ENCODE measurements at regions not wholly inside any gene's neighbourhood (a gene's known extent, or its start where the extent isn't known, plus 50 kb on each side); places are given as distances from the start of the nearest gene placed in this dataset.
"Not testable (repeated sequence)": the region's sequence is repeated elsewhere in the genome, so short reads cannot be mapped to it uniquely, and the experiment has no call there.

DNA sequence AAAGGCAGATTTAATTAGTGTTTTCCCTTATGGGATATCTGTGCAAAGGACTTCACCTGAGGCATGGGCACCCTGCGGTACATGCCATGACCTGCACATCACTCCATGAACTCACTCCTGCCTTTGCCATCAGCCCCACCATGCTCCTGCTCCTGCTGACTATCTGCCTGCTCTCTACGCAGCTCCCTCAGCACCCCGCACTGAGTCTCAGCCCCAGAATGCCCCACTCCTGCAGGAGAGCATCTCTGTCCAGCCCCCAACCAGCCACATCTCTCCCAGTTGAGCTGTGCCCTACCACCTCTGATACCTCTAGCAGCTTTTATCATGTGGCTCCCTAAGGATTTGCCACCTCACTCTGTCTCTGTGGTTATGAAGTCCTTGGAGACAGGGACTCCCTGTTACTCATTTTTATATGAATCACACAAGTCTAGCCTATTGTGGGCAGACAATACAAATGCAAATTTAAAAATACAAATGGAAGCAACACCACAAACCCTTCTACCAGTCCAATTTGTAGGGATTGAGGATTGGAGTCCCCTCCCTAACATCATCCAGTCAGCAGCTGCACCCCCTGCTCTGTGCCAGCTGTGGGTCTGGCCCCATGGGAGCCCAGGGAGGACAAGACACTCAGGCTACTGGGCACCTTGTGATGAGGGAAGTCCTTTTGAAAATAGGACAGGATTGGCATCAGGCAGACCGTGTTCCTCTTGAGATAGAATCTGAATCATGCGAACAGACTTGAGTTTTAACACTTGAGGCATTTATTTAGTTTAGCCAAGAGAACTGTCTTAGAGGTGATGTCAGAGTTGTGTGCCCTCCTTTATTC is 689.6 kb upstream of the HS6ST1 start:
- DNase-seq: no peak

GRCh38 chr2:129008881-129009554 is 690.4 kb upstream of the HS6ST1 start:
- DNase-seq: no peak

DNA sequence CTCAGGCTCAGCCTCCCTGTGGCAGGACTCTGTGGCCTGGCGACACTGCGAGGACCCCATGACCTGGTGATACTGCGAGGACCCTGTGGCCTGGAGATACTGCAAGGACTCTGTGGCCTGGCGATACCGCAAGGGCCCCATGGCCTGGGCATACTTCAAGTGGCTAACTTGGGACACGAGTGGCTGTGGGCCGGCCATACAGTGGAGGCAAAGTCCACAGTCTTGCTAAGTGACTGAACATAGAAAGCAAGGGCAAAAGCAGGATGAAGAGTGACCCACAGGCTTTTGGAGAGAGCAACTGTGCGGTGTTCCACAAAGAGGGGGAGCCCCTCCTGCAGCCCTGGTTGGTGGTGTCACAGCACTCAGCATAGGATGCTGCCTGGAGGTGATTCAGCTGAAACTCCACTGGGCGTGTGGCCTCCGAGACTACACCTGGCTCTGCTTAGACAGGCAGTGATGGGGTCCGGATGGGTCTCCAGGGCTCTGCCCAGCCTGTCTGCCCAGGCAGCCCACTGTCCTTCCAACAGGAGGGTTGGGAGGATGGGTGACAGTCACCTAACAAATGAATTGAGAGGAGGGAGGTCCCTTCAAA is 691.0 kb upstream of the HS6ST1 start:
- no peak for DNase-seq

- DNase-seq: no peak
Observed at GRCh38 chr2:129010262-129010661, 691.6 kb upstream of the HS6ST1 start.

- no peak for DNase-seq
Observed at GRCh38 chr2:129011466-129012061, 692.9 kb upstream of the HS6ST1 start.

- no peak for DNase-seq
Observed at GRCh38 chr2:129014432-129014831, 695.8 kb upstream of the HS6ST1 start.

DNA sequence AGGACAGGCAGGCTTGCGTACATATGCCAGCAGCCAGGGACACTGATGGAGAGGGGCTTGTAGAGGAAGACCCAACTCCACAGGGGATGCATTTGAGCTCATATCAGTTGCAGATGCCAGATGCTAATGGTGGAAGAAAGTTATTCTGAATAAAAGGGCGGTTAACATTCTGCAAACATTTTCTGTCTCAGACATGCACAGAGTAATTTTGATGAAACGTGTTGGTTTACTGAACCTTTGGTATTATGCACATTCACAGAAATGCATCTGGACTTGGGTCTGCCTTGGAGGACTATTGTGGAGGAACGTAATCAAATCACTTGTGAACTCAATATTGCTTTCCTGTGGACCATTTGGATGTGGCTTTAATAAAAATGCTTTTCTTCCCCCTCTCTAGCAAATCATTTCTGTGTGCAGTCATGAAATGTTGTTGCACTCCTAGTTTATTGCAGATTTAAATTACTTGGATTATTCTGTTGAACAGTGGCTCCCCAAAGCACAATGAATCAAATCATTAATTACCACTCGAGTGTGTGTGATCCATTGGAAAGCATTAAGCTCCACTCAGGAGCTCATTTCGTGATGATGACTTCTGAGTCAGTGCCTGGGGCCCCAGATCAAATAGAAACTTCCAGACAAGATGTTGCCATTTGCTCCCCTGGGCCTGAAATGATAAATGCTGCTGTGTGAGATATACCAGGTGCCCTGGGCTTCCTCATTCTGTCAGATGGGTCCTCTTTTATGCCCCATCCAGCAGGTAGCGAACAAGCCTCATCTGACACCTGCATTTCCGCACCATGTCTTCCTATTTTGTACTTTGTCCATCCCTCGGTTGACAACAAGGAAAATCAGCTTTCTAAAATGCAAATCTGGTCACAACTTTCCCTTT is 697.0 kb upstream of the HS6ST1 start:
- DNase-seq: no peak

DNA sequence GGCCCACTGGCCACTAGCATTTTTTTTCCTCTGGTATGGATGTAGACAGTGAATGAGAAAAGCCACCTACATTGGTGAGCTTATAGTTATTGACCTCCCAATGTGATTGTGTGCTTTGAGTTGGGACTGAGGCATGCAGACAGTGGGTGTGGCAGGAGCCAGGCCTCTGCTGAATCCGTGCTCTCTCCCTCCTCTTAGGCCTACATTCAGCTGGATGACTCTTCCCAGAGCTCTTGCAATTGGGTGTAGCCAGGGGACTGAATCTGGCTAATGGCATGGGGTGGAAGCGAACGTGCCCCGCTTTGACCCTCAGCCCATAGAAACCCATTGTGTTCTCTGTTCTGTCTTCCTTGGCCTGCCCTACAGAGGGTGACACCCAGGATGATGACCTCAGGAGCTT is 698.3 kb upstream of the HS6ST1 start:
- DNase-seq: no peak

DNA sequence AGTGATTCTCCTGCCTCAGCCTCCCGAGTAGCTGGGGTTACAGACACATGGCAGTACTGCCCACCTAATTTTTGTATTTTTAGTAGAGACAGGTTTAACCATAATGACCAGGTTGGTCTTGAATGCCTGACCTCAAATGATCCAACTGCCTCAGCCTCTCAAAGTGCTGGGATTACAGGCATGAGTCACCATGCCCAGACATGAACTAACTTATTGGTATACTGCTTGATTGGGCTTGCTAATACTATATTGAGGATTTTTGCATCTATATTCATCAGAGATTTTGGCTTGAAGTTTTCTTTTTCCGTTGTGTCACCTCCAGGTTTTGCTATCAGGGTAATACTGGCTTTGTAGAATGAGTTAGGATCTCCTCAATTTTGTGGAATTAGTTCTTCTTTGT is 706.1 kb upstream of the HS6ST1 start:
- DNase-seq: no peak

DNA sequence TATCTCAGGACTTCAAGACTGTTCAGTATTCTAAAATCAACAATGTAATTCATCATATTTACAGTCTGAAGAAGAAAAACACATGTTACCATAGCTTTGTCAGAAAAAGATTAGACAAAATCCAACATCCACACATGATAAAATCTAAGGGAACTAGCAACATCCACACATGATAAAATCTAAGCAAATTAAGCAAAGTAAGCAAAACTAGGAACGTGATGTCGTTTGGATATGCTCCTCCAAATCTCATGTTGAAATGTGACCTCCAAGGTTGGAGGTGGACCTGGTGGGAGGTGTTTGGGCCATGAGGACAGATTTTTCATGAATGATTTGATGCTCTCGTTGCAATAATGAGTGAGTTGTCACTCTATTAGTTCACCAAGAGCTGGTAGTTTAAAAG is 717.3 kb upstream of the HS6ST1 start:
- DNase-seq: no peak

GRCh38 chr2:129043677-129044076 is 725.0 kb upstream of the HS6ST1 start:
- not testable (repeated sequence) for DNase-seq

GRCh38 chr2:129046475-129046874 is 727.8 kb upstream of the HS6ST1 start:
- DNase-seq: not testable (repeated sequence)

DNA sequence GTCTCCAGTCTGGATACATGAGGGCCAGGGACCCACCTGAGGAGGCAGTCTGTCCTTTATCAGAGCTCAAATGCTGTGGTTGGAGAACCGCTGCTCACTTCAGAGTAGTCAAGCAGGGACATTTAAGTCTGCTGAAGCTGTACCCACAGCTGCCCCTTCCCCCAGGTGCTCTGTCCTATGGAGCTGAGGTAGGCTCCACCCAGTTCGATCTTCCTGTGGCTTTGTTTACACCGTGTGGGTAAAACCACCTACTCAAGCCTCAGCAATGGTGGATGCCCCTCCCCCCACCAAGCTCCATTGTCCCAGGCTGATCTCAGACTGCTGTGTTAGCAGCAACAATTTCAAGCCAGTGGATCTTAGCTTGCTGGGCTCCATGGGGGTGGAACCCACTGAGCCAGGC is 731.4 kb upstream of the HS6ST1 start:
- DNase-seq: no peak

- DNase-seq: no peak
Observed at GRCh38 chr2:129055242-129055641, 736.6 kb upstream of the HS6ST1 start.

- DNase-seq: no peak
Observed at GRCh38 chr2:129055824-129056223, 737.2 kb upstream of the HS6ST1 start.

- DNase-seq: no peak
Observed at GRCh38 chr2:129056309-129056958, 737.8 kb upstream of the HS6ST1 start.

GRCh38 chr2:129056959-129057317 is 738.3 kb upstream of the HS6ST1 start:
- no peak for DNase-seq

- DNase-seq: no peak
Observed at GRCh38 chr2:129058981-129059380, 740.3 kb upstream of the HS6ST1 start.

- DNase-seq: no peak
Observed at GRCh38 chr2:129059476-129059875, 740.8 kb upstream of the HS6ST1 start.

GRCh38 chr2:129061069-129061768 is 742.6 kb upstream of the HS6ST1 start:
- no peak for DNase-seq

GRCh38 chr2:129061769-129062121 is 743.1 kb upstream of the HS6ST1 start:
- DNase-seq: no peak

Data from T-helper 9 cell (primary cell).